Lung (tissue), 11 donors: ENCODE measurements at regions not wholly inside any gene's neighbourhood (a gene's known extent, or its start where the extent isn't known, plus 50 kb on each side); places are given as distances from the start of the nearest gene placed in this dataset.

ENCODE experiments used
- ATAC-seq: fragments of 200-7000 bp; cut with Tn5 transposase; one replicate; pipeline ENCODE4 v1.9.1; 2020; ENCODE audit warnings: moderate number of reproducible peaks; ENCODE audit not compliant: insufficient read depth, low FRiP score
- DNase-seq, 3 donors: peaks; one replicate each; pipeline ENCODE4 v3.0.0-alpha.2; 2013 to 2017
- H3K27ac ChIP-seq, 2 donors: one replicate each; pipeline ENCODE4 v1.5.1; 2013; ENCODE audit warnings: mild to moderate bottlenecking in 2 of 2, moderate library complexity in 2 of 2, control low read depth in 1 of 2, inconsistent platforms in 1 of 2, low read depth in 1 of 2, low read length in 1 of 2
- H3K27me3 ChIP-seq, 3 donors: one replicate each; pipeline ENCODE4 v1.5.1; 2013; ENCODE audit warnings: low read length in 2 of 3; ENCODE audit not compliant: control insufficient read depth in 3 of 3, insufficient read depth in 3 of 3
- H3K36me3 ChIP-seq, 4 donors: one replicate each; pipeline ENCODE4 v1.5.1; 2013; ENCODE audit warnings: low read length in 4 of 4, mild to moderate bottlenecking in 1 of 4, moderate library complexity in 1 of 4; ENCODE audit not compliant: control insufficient read depth in 4 of 4, insufficient read depth in 4 of 4
- H3K4me1 ChIP-seq, 5 donors: one replicate each; pipeline ENCODE4 v1.5.1; 2013; ENCODE audit warnings: low read length in 5 of 5, mild to moderate bottlenecking in 2 of 5, moderate library complexity in 1 of 5; ENCODE audit not compliant: control insufficient read depth in 5 of 5, insufficient read depth in 5 of 5
- H3K4me3 ChIP-seq: one replicate; pipeline ENCODE4 v1.5.1; 2013; ENCODE audit warnings: mild to moderate bottlenecking, control low read depth, moderate library complexity
- H3K9ac ChIP-seq, 2 donors: one replicate each; pipeline ENCODE4 v1.5.1; 2013; ENCODE audit warnings: low read length in 2 of 2, control low read depth in 1 of 2; ENCODE audit not compliant: insufficient read depth in 1 of 2
- H3K9me3 ChIP-seq, 4 donors: one replicate each; pipeline ENCODE4 v1.5.1; 2013; ENCODE audit warnings: low read length in 3 of 4, mild to moderate bottlenecking in 1 of 4, moderate library complexity in 1 of 4; ENCODE audit not compliant: control insufficient read depth in 4 of 4, insufficient read depth in 3 of 4
- CTCF ChIP-seq: IDR thresholded peaks from 2 replicates; pipeline ENCODE4 v1.5.1; 2012; ENCODE audit warnings: mild to moderate bottlenecking; ENCODE audit errors: control extremely low read depth, extremely low read depth
- WGBS, 2 donors: extraction: QIAGEN DNeasy Blood & Tissue Kit; methylation state at CpG; one replicate each; pipeline ENCODE4 v1.1.7; 2013; 5-methylcytosine and 5-hydroxymethylcytosine counted together
- donor health status: control.
- donor health status: control.
- donor health status: Bipolar disorder and iron deficiency.
- donor health status: healthy.
- donor health status: DM: yes; HTN: yes; CAD: no.

- no peak for DNase-seq
- no peak overlapping the region for H3K4me3 ChIP-seq
- 65 to 66% methylated on average over 5 of the region's 5 CpGs for WGBS, 2 donors
- no peaks in the 10 kb centered on the region for H3K9me3 ChIP-seq
- no peak overlapping the region for H3K9ac ChIP-seq
- no peaks in the 10 kb centered on the region for H3K36me3 ChIP-seq
- no peak overlapping the region for H3K27ac ChIP-seq
- ATAC-seq = no peak
- no peaks in the 10 kb centered on the region for H3K27me3 ChIP-seq
- no peaks in the 10 kb centered on the region for H3K4me1 ChIP-seq
- TF ChIP-seq CTCF = no peak
Observed at GRCh38 chr10:53690524-53691240, 918.1 kb upstream of the MBL2 start.

DNA sequence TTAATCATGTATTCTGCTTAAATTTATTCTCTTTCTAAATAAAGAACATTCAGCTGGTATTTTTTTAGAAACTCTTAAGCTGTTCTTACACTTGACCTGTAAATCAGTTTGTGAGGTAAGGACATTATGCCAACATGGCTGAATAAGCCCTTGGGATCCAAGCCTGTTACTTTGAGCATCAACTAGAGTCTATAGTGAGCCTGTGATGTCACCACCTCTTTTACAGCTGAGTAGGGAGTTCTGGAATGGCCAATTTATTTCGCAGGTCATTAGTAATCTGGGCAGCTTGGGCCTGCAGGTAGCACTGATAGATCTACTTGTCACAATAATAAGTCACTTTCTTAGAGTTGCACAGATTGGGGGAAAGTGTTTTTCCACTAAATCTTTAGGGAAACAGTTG, 915.2 kb upstream of the MBL2 start:
- Histone ChIP-seq H3K27me3 (no peaks in the 10 kb centered on the region), H3K36me3 (no peaks in the 10 kb centered on the region), H3K27ac (no peak overlapping the region), H3K9me3 (no peaks in the 10 kb centered on the region), H3K4me1 (no peaks in the 10 kb centered on the region), H3K4me3 (no peak overlapping the region), H3K9ac (no peak overlapping the region)
- ATAC-seq (no peak), DNase-seq (no peak)
- 93 to 94% methylated on average over 1 of the region's 1 CpG for WGBS, 2 donors
- no peak for TF ChIP-seq CTCF

DNA sequence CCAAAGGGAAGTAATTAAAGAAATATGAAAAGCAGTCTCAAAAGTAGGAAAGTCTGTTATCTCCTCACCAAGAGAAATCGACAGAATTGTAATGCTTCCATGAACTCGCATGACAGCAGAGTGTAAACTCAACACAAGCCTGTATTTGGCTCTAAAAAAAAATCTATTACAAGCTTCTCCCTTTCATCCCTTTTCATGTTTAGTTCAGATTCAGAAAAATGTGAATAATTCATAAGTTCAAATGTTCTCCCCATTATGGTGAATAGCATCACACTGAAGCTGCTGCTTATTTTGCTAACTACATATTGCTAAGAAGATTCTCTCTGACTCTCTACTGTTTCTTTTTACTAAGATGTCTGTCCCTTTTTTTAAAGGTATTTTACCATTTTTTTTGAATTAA, 910.3 kb upstream of the MBL2 start:
- Histone ChIP-seq H3K36me3 (no peaks in the 10 kb centered on the region), H3K27ac (no peak overlapping the region), H3K27me3 (no peaks in the 10 kb centered on the region), H3K9me3 (no peaks in the 10 kb centered on the region), H3K4me3 (no peak overlapping the region), H3K9ac (no peak overlapping the region), H3K4me1 (peaks cover 0 to 8% (median 0%) of the 10 kb centered on the region in 5 donors)
- WGBS, 2 donors = 90 to 92% methylated on average over 2 of the region's 2 CpGs
- ATAC-seq (no peak), DNase-seq (no peak)
- no peak for TF ChIP-seq CTCF

DNA sequence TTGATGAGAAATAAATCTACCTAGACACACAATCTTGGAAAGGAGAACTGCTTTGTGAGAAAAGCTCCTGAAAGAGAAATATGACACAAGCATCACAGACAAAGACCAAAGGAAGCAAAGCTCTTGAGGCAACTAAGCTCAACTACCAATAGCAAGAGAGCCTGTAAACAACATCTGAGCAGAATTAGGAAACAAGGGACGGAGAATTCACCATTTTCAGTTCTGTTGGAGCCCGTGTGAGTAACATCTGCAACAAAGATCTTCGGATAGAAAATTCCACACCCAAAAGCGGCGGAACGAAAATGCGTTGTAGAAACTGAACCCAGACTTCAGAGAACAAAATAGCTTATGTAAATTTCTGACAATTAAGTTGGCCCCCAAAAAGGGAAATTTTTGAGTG, 909.9 kb upstream of the MBL2 start:
- 92 to 93% methylated on average over 7 of the region's 7 CpGs for WGBS, 2 donors
- Histone ChIP-seq H3K9ac (no peak overlapping the region), H3K4me1 (peaks cover 0 to 8% (median 0%) of the 10 kb centered on the region in 5 donors), H3K27ac (no peak overlapping the region), H3K36me3 (no peaks in the 10 kb centered on the region), H3K4me3 (no peak overlapping the region), H3K9me3 (no peaks in the 10 kb centered on the region), H3K27me3 (no peaks in the 10 kb centered on the region)
- ATAC-seq (no peak), DNase-seq (no peak)
- TF ChIP-seq CTCF = no peak
